ENCODE measurements at regions not wholly inside any gene's neighbourhood (a gene's known extent, or its start where the extent isn't known, plus 50 kb on each side); places are given as distances from the start of the nearest gene placed in this dataset.

- TF ChIP-seq MAX (IDR thresholded peaks at IDR 0.05) (no peak), EZH2 (conservative IDR thresholded peaks at IDR 0.05; ENCODE audit: low read depth, low read length) (no peak), ATF7-NPFF (CRISPR knock-in tag; IDR thresholded peaks at IDR 0.05; ENCODE audit: low read depth) (no peak), FOXM1 (CRISPR knock-in tag; IDR thresholded peaks at IDR 0.05) (no peak), RORA (CRISPR knock-in tag; IDR thresholded peaks at IDR 0.05) (no peak)
These were observed 273.3 kb downstream of the BUD13 start for GRCh38 chr11:116499396-116500003.

Measured in HepG2 (cell line).